Vagina (tissue), 2 donors: ENCODE measurements at regions not wholly inside any gene's neighbourhood (a gene's known extent, or its start where the extent isn't known, plus 50 kb on each side); places are given as distances from the start of the nearest gene placed in this dataset.

Experiments used
- DNase-seq, 2 donors: peaks; one replicate each; pipeline ENCODE4 v3.0.0-alpha.2; 2017; ENCODE audit errors: extremely low spot score in 2 of 2
- H3K27ac ChIP-seq: fragments of 200-600 bp; sonication (generic); one replicate; pipeline ENCODE4 v1.5.1; 2019
- H3K27me3 ChIP-seq: fragments of 200-600 bp; sonication (generic); one replicate; pipeline ENCODE4 v1.5.1; 2019
- H3K36me3 ChIP-seq, 2 donors: fragments of 200-600 bp; sonication (generic); one replicate each; pipeline ENCODE4 v1.5.1; 2017 to 2019
- H3K4me1 ChIP-seq: fragments of 200-600 bp; sonication (generic); one replicate; pipeline ENCODE4 v1.5.1; 2019
- H3K4me3 ChIP-seq, 2 donors: fragments of 200-600 bp; sonication (generic); 1 replicate in 1 of 2; 2 replicates in 1 of 2; pipeline ENCODE4 v1.5.1; 2016 to 2019
- H3K9me3 ChIP-seq: fragments of 200-600 bp; sonication (generic); one replicate; pipeline ENCODE4 v1.5.1; 2019
- CTCF ChIP-seq, 3 experiments: fragments of 450-650 bp in 2 of 3; fragments of 200-600 bp in 1 of 3; sonication (generic) in 1 of 3; IDR thresholded peaks; one replicate each; pipeline ENCODE4 v1.5.1; 2017 to 2019; ENCODE audit warnings: antibody characterized with exemption in 3 of 3, mild to moderate bottlenecking in 2 of 3, moderate library complexity in 2 of 3
- POLR2A ChIP-seq, 2 donors: fragments of 450-650 bp; IDR thresholded peaks; one replicate each; pipeline ENCODE4 v1.6.1; 2017; ENCODE audit warnings: antibody characterized with exemption in 2 of 2, mild to moderate bottlenecking in 2 of 2, moderate library complexity in 2 of 2
- POLR2AphosphoS5 ChIP-seq, 2 donors: sonication (generic); formaldehyde crosslinking; IDR thresholded peaks; one replicate each; pipeline ENCODE4 v1.9.0; 2017; ENCODE audit warnings: antibody characterized with exemption in 2 of 2, mild to moderate bottlenecking in 2 of 2, low read depth in 1 of 2; ENCODE audit not compliant: insufficient read depth in 1 of 2
- intact Hi-C: fragments of 100-400 bp; cut with DNase I; formaldehyde crosslinking; loops from one replicate; pipeline ENCODE4 v1.15.1; 2023

GRCh38 chr20:51097351-51098120, 74.6 kb upstream of the KCNG1 start:
- no peak for DNase-seq
- H3K27ac ChIP-seq: no peak overlapping the region
- no peaks in the 10 kb centered on the region for H3K9me3 ChIP-seq
- H3K4me1 ChIP-seq: no peaks in the 10 kb centered on the region
- no peaks in the 10 kb centered on the region for H3K36me3 ChIP-seq
- TF ChIP-seq POLR2AphosphoS5 (IDR thresholded peaks at IDR 0.05; ENCODE audit: insufficient read depth in 1 of 2, low read depth in 1 of 2): no peak
- TF ChIP-seq CTCF (IDR thresholded peaks at IDR 0.05): no peak
- no peak for TF ChIP-seq POLR2A (IDR thresholded peaks at IDR 0.05)
- intact Hi-C loops: no loop called here
- no peaks in the 10 kb centered on the region for H3K27me3 ChIP-seq
- H3K4me3 ChIP-seq: no peak overlapping the region

- H3K4me3 ChIP-seq: no peak overlapping the region
- intact Hi-C loops: no loop called here
- TF ChIP-seq CTCF (IDR thresholded peaks at IDR 0.05) (no peak), POLR2A (IDR thresholded peaks at IDR 0.05) (no peak), POLR2AphosphoS5 (IDR thresholded peaks at IDR 0.05; ENCODE audit: insufficient read depth in 1 of 2, low read depth in 1 of 2) (no peak)
These were observed 73.8 kb upstream of the KCNG1 start for GRCh38 chr20:51096582-51097267.

GRCh38 chr20:51095633-51096521, 73.0 kb upstream of the KCNG1 start:
- TF ChIP-seq POLR2AphosphoS5 (IDR thresholded peaks at IDR 0.05; ENCODE audit: insufficient read depth in 1 of 2, low read depth in 1 of 2): no peak
- H3K27ac ChIP-seq: no peak overlapping the region
- no peak for DNase-seq
- no peaks in the 10 kb centered on the region for H3K4me1 ChIP-seq
- no peaks in the 10 kb centered on the region for H3K27me3 ChIP-seq
- intact Hi-C loops: no loop called here
- H3K9me3 ChIP-seq: no peaks in the 10 kb centered on the region
- H3K36me3 ChIP-seq: no peaks in the 10 kb centered on the region
- no peak overlapping the region for H3K4me3 ChIP-seq

More at GRCh38 chr20:51096582-51097267, 73.8 kb upstream of the KCNG1 start:
- Histone ChIP-seq H3K9me3 (no peaks in the 10 kb centered on the region), H3K36me3 (no peaks in the 10 kb centered on the region), H3K4me1 (no peaks in the 10 kb centered on the region), H3K27ac (no peak overlapping the region), H3K27me3 (no peaks in the 10 kb centered on the region)
- DNase-seq: no peak

GRCh38 chr20:51094221-51094620, 71.3 kb upstream of the KCNG1 start:
- TF ChIP-seq POLR2A (IDR thresholded peaks at IDR 0.05) (no peak), POLR2AphosphoS5 (IDR thresholded peaks at IDR 0.05; ENCODE audit: insufficient read depth in 1 of 2, low read depth in 1 of 2) (no peak), CTCF (IDR thresholded peaks at IDR 0.05) (no peak)
- Histone ChIP-seq H3K9me3 (no peaks in the 10 kb centered on the region), H3K4me3 (no peak overlapping the region), H3K27ac (no peak overlapping the region), H3K4me1 (no peaks in the 10 kb centered on the region), H3K36me3 (no peaks in the 10 kb centered on the region), H3K27me3 (no peaks in the 10 kb centered on the region)
- intact Hi-C loops: no loop called here
- DNase-seq: no peak

- H3K27ac ChIP-seq: no peak overlapping the region
- H3K9me3 ChIP-seq: no peaks in the 10 kb centered on the region
- no peaks in the 10 kb centered on the region for H3K4me1 ChIP-seq
- no peak overlapping the region for H3K4me3 ChIP-seq
- DNase-seq: no peak
- no peaks in the 10 kb centered on the region for H3K27me3 ChIP-seq
- TF ChIP-seq POLR2A (IDR thresholded peaks at IDR 0.05) (no peak), CTCF (IDR thresholded peaks at IDR 0.05) (no peak)
- no peaks in the 10 kb centered on the region for H3K36me3 ChIP-seq
- intact Hi-C loops: no loop called here
These were observed 70.4 kb upstream of the KCNG1 start for GRCh38 chr20:51093240-51093763.
